Endothelial cell of umbilical vein (primary cell): ENCODE measurements at regions not wholly inside any gene's neighbourhood (a gene's known extent, or its start where the extent isn't known, plus 50 kb on each side); places are given as distances from the start of the nearest gene placed in this dataset.

Experiments
- BruUV-seq: library from RNA; stranded (reverse); fragments of 400-500 nt; replicated peaks from 2 replicates; lab custom pipeline; 2021; lab: Mats Ljungman, UMichigan
- CTCF ChIA-PET: fragments of 300-600, 350-600 bp; sonication (Branson Sonifier 250); formaldehyde crosslinking; loops from one replicate; lab custom pipeline; 2021; ENCODE audit warnings: antibody characterized with exemption, inconsistent platforms; lab: Charles Lee
- POLR2A ChIA-PET: fragments of 300-600, 350-600 bp; sonication (Branson Sonifier 250); formaldehyde crosslinking; loops from one replicate; lab custom pipeline; 2021; ENCODE audit warnings: antibody characterized with exemption, inconsistent platforms; lab: Charles Lee
- DNase-seq: peaks from one replicate; pipeline ENCODE4 v3.0.0-alpha.2; 2011; ENCODE audit warnings: low read depth, low spot score
- FAIRE-seq: peaks from 2 replicates; lab custom pipeline; 2011; peaks lifted over from hg19 to GRCh38; lab: Jason Lieb, UNC
- H2AFZ ChIP-seq: 2 replicates; pipeline ENCODE4 v1.6.0; 2012; ENCODE audit warnings: low read depth, low read length, control low read depth, inconsistent platforms
- H3K27ac ChIP-seq: 2 replicates; pipeline ENCODE4 v1.5.1; 2011; ENCODE audit warnings: low read depth, mild to moderate bottlenecking, control low read depth, low read length, moderate library complexity; ENCODE audit not compliant: insufficient read depth
- H3K27me3 ChIP-seq, 2 experiments: 2 replicates each; pipeline versions ENCODE4 v1.6.0 to v1.6.1; 2011; ENCODE audit warnings: low read length in 2 of 2, mixed read lengths in 1 of 2; ENCODE audit not compliant: control insufficient read depth in 2 of 2, insufficient read depth in 2 of 2
- H3K36me3 ChIP-seq, 2 experiments: 2 replicates in 1 of 2; 3 replicates in 1 of 2; pipeline ENCODE4 v1.5.1; 2011; ENCODE audit warnings: low read length in 2 of 2, mild to moderate bottlenecking in 1 of 2, moderate library complexity in 1 of 2; ENCODE audit not compliant: control insufficient read depth in 2 of 2, insufficient read depth in 2 of 2; ENCODE audit errors: extremely low read depth in 1 of 2
- H3K4me1 ChIP-seq: 3 replicates; pipeline ENCODE4 v1.5.1; 2011; ENCODE audit warnings: mild to moderate bottlenecking, low read length; ENCODE audit not compliant: control insufficient read depth, insufficient read depth; ENCODE audit errors: extremely low read depth
- H3K4me2 ChIP-seq: 2 replicates; pipeline ENCODE4 v1.6.1; 2011; ENCODE audit warnings: low read length, control low read depth, mixed read lengths; ENCODE audit not compliant: insufficient read depth
- H3K4me3 ChIP-seq, 3 experiments: fragments of 200-600 bp in 1 of 3; sonication (generic), shearing (Covaris generic) in 1 of 3; replicated peaks in 1 of 3; 2 replicates each; pipeline ENCODE4 v1.5.1; 2011 to 2016; ENCODE audit warnings: control low read depth in 3 of 3, low read length in 3 of 3, mild to moderate bottlenecking in 2 of 3, inconsistent platforms in 1 of 3, low read depth in 1 of 3, moderate library complexity in 1 of 3; ENCODE audit not compliant: insufficient read depth in 1 of 3
- H3K79me2 ChIP-seq: 2 replicates; pipeline ENCODE4 v1.6.0; 2012; ENCODE audit warnings: low read length, inconsistent platforms; ENCODE audit not compliant: control insufficient read depth, insufficient read depth
- H3K9ac ChIP-seq: replicated peaks from 2 replicates; pipeline ENCODE3; 2011; ENCODE audit warnings: low read length, control low read depth; ENCODE audit not compliant: insufficient read depth; ENCODE audit errors: extremely low read depth
- H3K9me1 ChIP-seq: replicated peaks from 3 replicates; pipeline ENCODE4 v1.6.0; 2011; ENCODE audit warnings: mild to moderate bottlenecking, low read length; ENCODE audit not compliant: control insufficient read depth, insufficient read depth; ENCODE audit errors: extremely low read depth
- H3K9me3 ChIP-seq: replicated peaks from 2 replicates; pipeline ENCODE4 v1.5.1; 2012; ENCODE audit warnings: low read length, inconsistent platforms; ENCODE audit not compliant: control insufficient read depth, insufficient read depth
- H4K20me1 ChIP-seq: replicated peaks from 2 replicates; pipeline ENCODE3; 2011; ENCODE audit warnings: mild to moderate bottlenecking, low read length; ENCODE audit not compliant: control insufficient read depth, insufficient read depth; ENCODE audit errors: extremely low read depth
- CTCF ChIP-seq, 2 donors: IDR thresholded peaks; 1 replicate in 1 of 2; 2 replicates in 1 of 2; pipeline ENCODE4 v1.5.1; 2011; ENCODE audit warnings: low read length in 2 of 2, mild to moderate bottlenecking in 2 of 2, moderate library complexity in 2 of 2, control low read depth in 1 of 2, inconsistent platforms in 1 of 2, low read depth in 1 of 2; ENCODE audit not compliant: insufficient read depth in 1 of 2; ENCODE audit errors: extremely low read depth in 1 of 2
- EZH2 ChIP-seq: IDR thresholded peaks from 2 replicates; pipeline ENCODE4 v1.6.1; 2012; ENCODE audit warnings: borderline replicate concordance, low read depth, mild to moderate bottlenecking, moderate library complexity, low read length, inconsistent platforms; ENCODE audit not compliant: severe bottlenecking
- FOS ChIP-seq: IDR thresholded peaks from 2 replicates; pipeline ENCODE4 v1.6.1; 2011; ENCODE audit warnings: mild to moderate bottlenecking, low read length, moderate library complexity, borderline replicate concordance; ENCODE audit not compliant: insufficient read depth
- GATA2 ChIP-seq: IDR thresholded peaks from 2 replicates; pipeline ENCODE4 v1.7.0; 2011; ENCODE audit warnings: low read depth, mild to moderate bottlenecking, moderate library complexity, mixed read lengths, low read length; ENCODE audit not compliant: insufficient read length, insufficient read depth
- JUN ChIP-seq: IDR thresholded peaks from 2 replicates; pipeline ENCODE4 v1.6.1; 2011; ENCODE audit warnings: borderline replicate concordance, low read depth; ENCODE audit not compliant: insufficient read length, insufficient read depth
- MAX ChIP-seq: IDR thresholded peaks from 2 replicates; pipeline ENCODE4 v1.6.1; 2011; ENCODE audit not compliant: insufficient read depth, insufficient read length
- MYC ChIP-seq: IDR thresholded peaks from one replicate; pipeline ENCODE4 v1.6.1; 2011; ENCODE audit warnings: mild to moderate bottlenecking, low read depth, low read length
- POLR2A ChIP-seq: IDR thresholded peaks from 2 replicates; pipeline ENCODE4 v1.6.1; 2012; ENCODE audit warnings: low read depth, mild to moderate bottlenecking, control low read depth, low read length
- POLR2AphosphoS5 ChIP-seq: IDR thresholded peaks from 2 replicates; pipeline ENCODE4 v1.6.1; 2012; ENCODE audit warnings: low read depth, mild to moderate bottlenecking, control low read depth, low read length, moderate library complexity; ENCODE audit not compliant: insufficient read depth
- dilution Hi-C: fragments of 300-500 bp; cut with MboI; formaldehyde crosslinking; loops from one replicate; pipeline ENCODE4 v1.15.0; 2019; ENCODE audit warnings: low sequenced_read_pairs; ENCODE audit not compliant: extremely low pct_ligation_motif_present
- intact Hi-C: fragments of 100-400 bp; cut with micrococcal nuclease; formaldehyde crosslinking; loops from one replicate; pipeline ENCODE4 v1.10.0; 2022

- no TSS peak for BruUV-seq
- Histone ChIP-seq H3K4me2 (no peak overlapping the region), H2AFZ (no peak overlapping the region), H3K9me3 (no peaks in the 10 kb centered on the region), H3K36me3 (no peaks in the 10 kb centered on the region), H4K20me1 (no peaks in the 10 kb centered on the region), H3K4me3 (no peak overlapping the region), H3K4me1 (peaks cover 3% of the 10 kb centered on the region), H3K9me1 (no peaks in the 10 kb centered on the region), H3K9ac (no peak overlapping the region), H3K27ac (no peak overlapping the region), H3K79me2 (no peaks in the 10 kb centered on the region), H3K27me3 (no peaks in the 10 kb centered on the region)
- ChIA-PET CTCF (no interaction called here), POLR2A (no interaction called here)
- dilution Hi-C loops (no loop called here), intact Hi-C loops (no loop called here)
- no peak for FAIRE-seq
- no peak for TF ChIP-seq POLR2AphosphoS5
- TF ChIP-seq JUN, result no peak
- no peak for TF ChIP-seq CTCF (IDR thresholded peaks at IDR 0.05; ENCODE audit: extremely low read depth in 1 of 2, insufficient read depth in 1 of 2, low read depth in 1 of 2, low read length in 2 of 2)
- no peak for TF ChIP-seq MAX
- TF ChIP-seq MYC, result no peak
- no peak for TF ChIP-seq EZH2
- TF ChIP-seq GATA2, result no peak
- TF ChIP-seq POLR2A, result no peak
- no peak for TF ChIP-seq FOS
- no peak for DNase-seq
These were observed 195.7 kb downstream of the ADAMTS15 start for GRCh38 chr11:130644187-130644586.
